ENCODE measurements at regions not wholly inside any gene's neighbourhood (a gene's known extent, or its start where the extent isn't known, plus 50 kb on each side); places are given as distances from the start of the nearest gene placed in this dataset.

DNA sequence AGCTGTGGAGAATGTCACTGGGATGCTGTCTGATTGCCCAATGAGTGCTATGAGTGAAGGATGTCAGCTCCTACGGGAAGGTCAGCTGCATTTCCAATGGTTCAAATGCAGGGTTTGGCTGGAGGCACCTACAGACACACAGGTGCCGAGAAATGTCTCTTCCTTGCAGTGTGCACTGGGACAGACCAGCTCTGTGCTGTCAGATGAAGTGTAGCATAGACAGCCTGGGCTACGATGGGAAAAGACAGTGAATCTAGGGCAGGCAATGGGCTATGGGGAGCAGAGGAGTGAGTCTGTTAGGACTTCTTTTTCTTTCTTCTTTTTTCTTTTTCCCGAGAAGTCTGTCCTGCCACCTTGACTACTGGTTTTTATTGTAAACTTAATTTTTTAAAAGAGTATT is 223.1 kb upstream of the EOMES start:
- no peak for DNase-seq

DNA sequence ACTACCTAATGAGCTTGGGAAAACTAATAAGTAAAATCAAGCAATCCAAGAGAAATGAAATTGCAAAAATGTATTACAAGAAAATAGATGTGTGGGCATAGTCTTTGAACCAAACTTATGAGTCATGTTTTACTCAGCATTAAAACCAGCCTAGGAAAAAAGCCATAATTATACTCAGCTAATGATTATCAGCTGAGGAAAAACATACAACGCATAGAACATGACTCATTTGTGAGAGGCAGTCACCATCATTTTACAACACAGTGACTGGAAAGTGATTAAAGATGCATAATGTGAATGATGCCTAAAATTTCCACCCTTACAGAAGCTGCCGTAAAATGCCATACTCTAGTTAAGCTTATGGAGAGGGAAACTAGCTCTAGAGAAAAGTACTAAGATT is 238.0 kb upstream of the EOMES start:
- no peak for DNase-seq

DNA sequence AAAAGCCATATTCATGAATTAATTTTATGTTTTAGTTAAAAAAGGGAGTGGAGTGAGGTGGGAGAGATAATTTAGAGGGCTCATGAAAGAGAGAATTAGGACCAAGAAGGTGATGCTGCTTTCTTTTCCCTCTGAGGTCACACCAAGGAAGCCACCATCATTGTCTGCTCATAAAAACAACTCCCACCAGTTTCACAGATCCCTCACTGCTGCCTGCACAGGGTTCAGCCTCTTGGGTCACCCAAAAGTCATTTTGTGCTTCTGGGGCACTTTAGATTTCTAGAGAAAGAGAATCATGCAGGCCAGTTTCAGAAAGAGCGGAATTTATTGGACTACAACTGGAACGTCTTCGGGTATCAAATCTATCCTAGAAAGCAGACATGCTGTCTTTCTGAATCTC is 241.4 kb upstream of the EOMES start:
- DNase-seq: no peak

DNA sequence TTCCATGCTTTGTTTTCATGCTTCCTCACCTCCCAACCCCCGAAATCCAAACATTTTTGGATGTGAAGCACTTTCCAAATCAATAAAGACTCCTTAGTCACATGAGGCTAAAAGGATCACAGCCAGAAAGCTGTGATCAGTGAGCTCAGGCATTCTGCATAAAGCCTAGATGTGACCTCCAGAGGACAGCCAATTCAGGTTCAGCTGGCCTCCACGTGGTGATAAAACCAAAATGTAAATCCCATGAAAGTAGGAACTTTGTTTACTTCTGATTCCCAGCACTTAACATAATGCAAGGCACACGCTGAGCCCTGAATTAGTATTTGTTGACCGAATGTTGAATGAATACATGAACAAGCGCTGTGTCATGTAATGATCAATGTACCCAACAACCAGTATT is 249.5 kb upstream of the EOMES start:
- DNase-seq: no peak

- no peak for DNase-seq
These were observed 254.8 kb upstream of the EOMES start for GRCh38 chr3:27976933-27977332.

- no peak for DNase-seq
These were observed 256.3 kb upstream of the EOMES start for GRCh38 chr3:27978440-27978839.

DNA sequence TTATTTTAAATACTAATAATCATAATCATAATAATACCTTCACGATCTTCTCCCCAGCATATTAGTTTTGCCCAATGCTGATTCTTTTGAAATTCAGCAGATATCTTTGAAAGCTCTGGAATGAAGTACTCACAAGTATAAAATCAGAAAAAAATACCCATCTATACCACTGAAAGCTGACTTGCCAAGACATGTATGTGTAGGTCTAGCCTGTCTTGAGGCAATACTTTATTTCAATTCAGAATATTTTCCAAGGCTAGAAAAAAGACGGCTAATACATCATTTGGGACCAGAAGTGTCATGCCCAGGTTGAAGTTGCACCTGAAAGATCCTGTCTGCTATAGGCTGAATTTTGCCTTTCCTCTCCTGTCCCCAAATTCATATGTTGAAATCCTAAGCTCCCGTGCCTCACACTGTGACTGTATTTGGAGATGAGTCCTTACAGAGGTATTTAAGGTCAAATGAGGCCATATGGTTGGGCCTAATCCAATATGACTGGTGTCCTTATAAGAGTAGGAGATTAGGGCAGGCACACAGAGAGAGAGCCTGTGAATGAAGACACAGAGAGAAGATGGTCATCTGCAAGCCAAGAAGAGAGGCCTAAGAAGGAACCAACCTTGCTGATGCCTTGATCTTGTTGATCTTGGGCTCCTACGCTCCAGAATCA is 255.9 kb upstream of the CMC1 start:
- DNase-seq: no peak

DNA sequence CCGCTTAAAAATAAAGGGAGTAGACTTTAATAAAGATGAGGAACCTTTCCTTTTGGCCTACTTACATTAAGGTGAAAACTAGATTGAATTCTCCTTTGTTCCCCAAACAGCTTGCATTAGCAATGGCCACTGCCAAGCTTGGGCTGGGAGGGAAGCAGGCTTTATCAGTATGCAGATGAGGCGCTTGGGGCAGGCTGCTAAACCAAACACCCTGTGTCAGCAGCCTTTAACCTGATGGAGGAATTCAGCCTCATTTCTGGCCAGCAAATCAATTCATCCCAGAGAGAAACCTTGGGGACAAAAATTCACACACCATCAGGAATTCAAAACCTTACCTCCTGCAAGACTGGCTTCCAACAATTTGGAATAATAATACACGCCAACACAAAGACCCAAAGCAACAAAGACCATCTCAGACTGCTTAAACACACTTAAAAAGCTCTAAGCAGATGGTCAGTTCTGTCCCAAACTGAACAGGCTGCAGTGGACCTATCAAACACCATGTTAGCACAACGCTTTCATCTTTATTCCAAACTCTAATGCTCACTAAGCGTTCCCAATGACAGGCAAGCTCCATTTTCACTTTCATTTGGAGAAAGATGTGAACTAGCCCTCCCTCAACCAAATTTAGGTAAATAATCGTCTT is 255.1 kb upstream of the CMC1 start:
- DNase-seq: no peak

- DNase-seq: no peak
These were observed 251.1 kb upstream of the CMC1 start for GRCh38 chr3:27990324-27990723.

DNA sequence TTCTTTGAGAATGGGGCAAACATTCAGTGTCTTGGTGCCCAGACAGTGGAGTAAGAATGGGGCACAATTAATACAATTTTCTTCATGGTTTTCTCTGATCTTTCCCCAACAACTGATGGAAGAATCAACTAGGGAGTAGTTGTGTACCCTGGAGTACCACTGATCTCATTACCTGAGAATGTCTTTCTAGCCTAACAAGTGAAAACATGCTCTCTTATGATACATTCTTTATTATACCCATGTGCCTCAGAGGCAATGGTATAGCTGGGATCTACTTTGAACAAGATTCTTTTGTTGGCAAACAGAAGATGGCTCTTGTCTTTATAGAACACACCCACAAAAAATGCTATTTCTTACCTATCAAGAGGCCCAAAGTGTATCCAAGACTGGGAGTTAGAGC is 250.6 kb upstream of the CMC1 start:
- no peak for DNase-seq

DNA sequence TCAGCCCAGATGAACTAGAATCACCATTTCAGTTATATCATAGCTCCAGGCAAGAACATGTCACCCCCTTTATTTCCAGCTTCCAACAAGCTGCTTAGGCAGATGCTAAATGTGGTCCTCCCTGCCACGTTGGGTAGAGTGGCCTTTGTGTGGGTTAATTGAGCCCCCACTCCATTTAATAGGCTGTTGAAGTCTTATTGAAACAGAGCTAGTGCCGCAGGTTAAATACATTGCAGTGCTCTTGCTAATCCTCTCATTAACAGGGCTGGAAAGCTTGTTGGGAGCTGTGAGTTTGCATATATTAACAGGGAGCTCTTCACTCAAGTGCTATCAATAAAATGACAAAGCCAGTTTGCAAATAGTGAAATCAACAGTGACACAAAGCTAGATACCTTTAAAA is 248.4 kb upstream of the CMC1 start:
- no peak for DNase-seq

- no peak for DNase-seq
These were observed 240.8 kb upstream of the CMC1 start for GRCh38 chr3:28000608-28001007.

- no peak for DNase-seq
These were observed 233.2 kb upstream of the CMC1 start for GRCh38 chr3:28008235-28008634.

GRCh38 chr3:28012830-28013229 is 228.6 kb upstream of the CMC1 start:
- DNase-seq: no peak

DNA sequence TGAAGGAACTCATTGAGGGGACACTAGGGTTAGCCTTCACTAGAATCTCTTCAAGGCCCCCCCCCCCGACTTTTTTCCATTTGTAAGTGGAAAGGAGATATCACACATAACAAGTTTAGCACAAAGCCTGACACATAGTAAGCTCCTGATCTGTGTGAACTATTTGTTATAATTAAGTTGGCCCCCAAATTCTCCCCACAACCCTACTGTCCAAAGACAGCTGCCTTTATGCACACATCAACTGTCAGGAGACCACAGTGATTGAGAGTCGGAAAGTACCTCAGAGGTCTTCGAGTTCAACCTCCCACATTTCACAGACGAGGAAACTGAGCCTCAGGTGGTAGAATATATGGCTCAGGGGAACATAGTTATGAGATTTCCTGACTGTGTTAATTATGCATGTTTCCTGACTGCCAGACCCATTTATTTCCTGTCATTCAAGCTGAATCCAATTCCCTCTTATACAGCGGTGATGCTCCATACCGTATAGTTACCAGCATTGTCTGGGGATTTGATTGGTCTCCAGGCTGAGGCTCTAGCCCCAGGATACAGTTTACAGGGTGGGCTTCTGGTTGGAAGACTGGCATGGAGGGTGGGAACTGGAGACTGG is 227.4 kb upstream of the CMC1 start:
- DNase-seq: no peak

GRCh38 chr3:28018925-28019718 is 222.3 kb upstream of the CMC1 start:
- DNase-seq: no peak

DNA sequence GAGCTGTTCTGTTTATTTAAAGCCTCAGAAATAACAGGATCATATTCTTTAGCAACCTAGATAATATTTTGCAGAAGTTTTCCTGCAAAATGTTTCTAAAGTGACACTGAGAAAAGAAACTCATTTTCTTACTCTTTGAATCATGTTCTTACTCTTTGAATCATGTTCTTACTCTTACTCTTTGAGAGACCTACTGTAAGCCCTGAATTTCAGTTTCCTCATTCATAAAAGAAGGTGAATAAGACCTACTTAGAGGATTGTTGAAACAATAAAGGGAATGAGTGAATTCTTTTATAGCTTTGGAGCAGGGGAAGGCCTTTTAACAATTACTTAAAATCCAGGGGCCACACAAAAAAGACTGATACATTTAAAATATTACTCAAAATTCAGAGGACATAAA is 221.7 kb upstream of the CMC1 start:
- no peak for DNase-seq

- no peak for DNase-seq
These were observed 218.5 kb upstream of the CMC1 start for GRCh38 chr3:28022916-28023315.

- DNase-seq: no peak
These were observed 212.9 kb upstream of the CMC1 start for GRCh38 chr3:28028554-28028953.

- no peak for DNase-seq
These were observed 208.2 kb upstream of the CMC1 start for GRCh38 chr3:28033059-28033784.

DNA sequence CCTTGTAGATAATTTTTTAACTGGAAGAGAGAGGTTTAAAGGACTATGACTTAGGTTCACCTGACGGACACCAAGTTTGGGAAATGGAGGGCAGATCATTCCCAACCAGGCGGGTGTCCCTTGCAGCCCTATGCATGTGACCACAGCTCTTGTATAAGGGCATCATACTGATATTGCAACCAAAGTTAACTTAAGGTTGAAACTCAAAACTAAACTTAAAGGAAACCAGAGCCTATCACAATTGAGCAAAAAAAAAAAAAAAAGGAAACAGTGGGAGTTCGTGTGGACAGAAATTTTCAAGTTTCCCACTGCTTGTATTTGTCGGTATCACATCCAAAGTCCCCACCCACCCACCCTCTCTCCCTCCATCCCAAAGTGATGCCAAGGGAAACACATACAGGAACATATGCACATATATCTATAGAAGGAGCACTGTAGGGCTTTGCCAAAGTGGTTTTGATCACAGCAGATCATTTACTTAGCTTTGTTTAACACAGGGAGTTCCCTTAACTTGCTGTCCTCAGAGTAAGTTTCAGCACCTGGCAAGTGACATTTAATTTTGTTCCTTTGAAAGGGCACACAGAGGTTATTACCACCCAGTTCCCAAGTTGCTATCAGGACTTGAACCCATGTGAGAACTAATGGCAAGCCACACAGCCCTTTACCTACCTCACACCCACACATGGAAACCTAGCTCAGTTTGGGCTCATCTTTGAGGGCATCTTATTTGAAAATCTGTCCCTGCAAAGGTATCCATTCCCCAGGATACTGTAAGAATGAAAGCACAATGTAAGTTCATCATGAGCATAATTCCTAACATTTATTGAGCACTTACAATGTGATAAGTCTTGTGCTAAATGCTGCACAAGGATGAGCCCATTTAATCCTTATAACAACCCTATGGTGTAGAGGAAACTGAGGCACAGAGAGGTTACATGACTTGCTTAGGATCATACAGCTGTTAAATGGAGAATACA is 204.5 kb upstream of the CMC1 start:
- DNase-seq: no peak

DNA sequence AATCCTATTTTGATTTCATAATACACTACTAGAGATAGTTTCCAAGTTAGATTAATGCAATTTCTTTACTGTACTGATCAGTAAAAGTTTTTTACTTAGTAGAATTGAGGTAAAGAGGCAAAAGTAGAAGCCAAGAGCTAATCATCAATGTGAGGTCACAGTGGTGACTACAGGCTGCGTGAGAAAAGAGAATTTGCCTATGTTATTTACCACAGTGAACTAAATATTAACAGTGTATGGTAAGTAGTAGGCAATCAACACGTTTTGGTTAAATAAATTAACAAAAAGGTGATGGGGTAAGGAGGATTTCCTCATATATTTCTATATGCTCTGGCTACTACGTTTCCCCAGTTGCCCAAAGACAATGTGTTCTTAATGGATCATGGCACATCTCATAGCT is 202.2 kb upstream of the CMC1 start:
- no peak for DNase-seq
